Vagina (tissue), 2 donors: ENCODE measurements at regions not wholly inside any gene's neighbourhood (a gene's known extent, or its start where the extent isn't known, plus 50 kb on each side); places are given as distances from the start of the nearest gene placed in this dataset.

Source experiments
- CTCF ChIP-seq, 3 experiments: fragments of 450-650 bp in 2 of 3; fragments of 200-600 bp in 1 of 3; sonication (generic) in 1 of 3; IDR thresholded peaks; one replicate each; pipeline ENCODE4 v1.5.1; 2017 to 2019; ENCODE audit warnings: antibody characterized with exemption in 3 of 3, mild to moderate bottlenecking in 2 of 3, moderate library complexity in 2 of 3
- POLR2A ChIP-seq, 2 donors: fragments of 450-650 bp; IDR thresholded peaks; one replicate each; pipeline ENCODE4 v1.6.1; 2017; ENCODE audit warnings: antibody characterized with exemption in 2 of 2, mild to moderate bottlenecking in 2 of 2, moderate library complexity in 2 of 2

- TF ChIP-seq POLR2A (IDR thresholded peaks at IDR 0.05) (no peak), CTCF (IDR thresholded peaks at IDR 0.05) (no peak)
Measured at GRCh38 chr22:48391820-48392219, 1435.9 kb downstream of the BRD1 start.
